T-helper 9 cell (primary cell): ENCODE measurements at regions not wholly inside any gene's neighbourhood (a gene's known extent, or its start where the extent isn't known, plus 50 kb on each side); places are given as distances from the start of the nearest gene placed in this dataset.
"Not testable (repeated sequence)": the region's sequence is repeated elsewhere in the genome, so short reads cannot be mapped to it uniquely, and the experiment has no call there.

Experiments
- DNase-seq: peaks from one replicate; pipeline ENCODE4 v3.0.0-alpha.2; 2020

- no peak for DNase-seq
Measured at GRCh38 chr2:180596453-180596852, 384.0 kb upstream of the UBE2E3 start.

- no peak for DNase-seq
Measured at GRCh38 chr2:180591947-180592346, 388.5 kb upstream of the UBE2E3 start.

GRCh38 chr2:180591093-180591781, 389.2 kb upstream of the UBE2E3 start:
- DNase-seq, result not testable (repeated sequence)

- no peak for DNase-seq
Measured at GRCh38 chr2:180583441-180584140, 396.8 kb upstream of the UBE2E3 start.

- DNase-seq, result no peak
Measured at GRCh38 chr2:180579388-180579787, 401.0 kb upstream of the UBE2E3 start.

- DNase-seq, result no peak
Measured at GRCh38 chr2:180578441-180578840, 402.0 kb upstream of the UBE2E3 start.

GRCh38 chr2:180577567-180577966, 402.8 kb upstream of the UBE2E3 start:
- no peak for DNase-seq

- no peak for DNase-seq
Measured at GRCh38 chr2:180573951-180574350, 406.5 kb upstream of the UBE2E3 start.

- no peak for DNase-seq
Measured at GRCh38 chr2:180572346-180572745, 408.1 kb upstream of the UBE2E3 start.

GRCh38 chr2:180571559-180571958, 408.8 kb upstream of the UBE2E3 start:
- no peak for DNase-seq

- DNase-seq, result no peak
Measured at GRCh38 chr2:180570864-180571263, 409.5 kb upstream of the UBE2E3 start.

GRCh38 chr2:180564051-180564450, 416.4 kb upstream of the UBE2E3 start:
- no peak for DNase-seq

- DNase-seq, result no peak
Measured at GRCh38 chr2:180562378-180562777, 418.0 kb upstream of the UBE2E3 start.

- DNase-seq, result no peak
Measured at GRCh38 chr2:180559771-180560170, 420.6 kb upstream of the UBE2E3 start.

GRCh38 chr2:180559038-180559437, 421.4 kb upstream of the UBE2E3 start:
- no peak for DNase-seq

- no peak for DNase-seq
Measured at GRCh38 chr2:180555391-180555965, 424.9 kb upstream of the UBE2E3 start.

GRCh38 chr2:180554330-180554729, 426.1 kb upstream of the UBE2E3 start:
- no peak for DNase-seq

GRCh38 chr2:180553094-180553715, 427.2 kb upstream of the UBE2E3 start:
- no peak for DNase-seq

- no peak for DNase-seq
Measured at GRCh38 chr2:180542511-180542910, 437.9 kb upstream of the UBE2E3 start.

GRCh38 chr2:180540761-180541160, 439.6 kb upstream of the UBE2E3 start:
- DNase-seq, result no peak

- DNase-seq, result no peak
Measured at GRCh38 chr2:180539541-180539940, 440.9 kb upstream of the UBE2E3 start.

GRCh38 chr2:180535289-180535688, 445.1 kb upstream of the UBE2E3 start:
- no peak for DNase-seq

- DNase-seq, result not testable (repeated sequence)
Measured at GRCh38 chr2:180531787-180532186, 448.6 kb upstream of the UBE2E3 start.

GRCh38 chr2:180524499-180524898, 455.9 kb upstream of the UBE2E3 start:
- no peak for DNase-seq
